HEK293 (cell line): ENCODE measurements at regions not wholly inside any gene's neighbourhood (a gene's known extent, or its start where the extent isn't known, plus 50 kb on each side); places are given as distances from the start of the nearest gene placed in this dataset.

ENCODE experiments used
- CTCF ChIA-PET: fragments of 350-600 bp; formaldehyde crosslinking; extraction: SDS; loops from one replicate; lab custom pipeline; 2021; ENCODE audit warnings: antibody characterized with exemption; lab: Yijun Ruan, JAX
- POLR2A ChIA-PET: fragments of 300-600 bp; formaldehyde crosslinking; extraction: SDS; loops from one replicate; lab custom pipeline; 2020; ENCODE audit warnings: antibody characterized with exemption, inconsistent platforms; lab: Yijun Ruan, JAX
- H3K27ac ChIP-seq: fragments of 200-500 bp; sonication (Bioruptor generic); 2 replicates; pipeline ENCODE4 v1.5.1; 2014; ENCODE audit warnings: low read depth, low read length, control low read depth, inconsistent platforms; ENCODE audit errors: extremely low read depth
- H3K36me3 ChIP-seq, 2 experiments: fragments of 200-500 bp in 1 of 2; sonication (Bioruptor generic) in 1 of 2; 1 replicate in 1 of 2; 2 replicates in 1 of 2; pipeline ENCODE4 v1.5.1; 2014 to 2017; ENCODE audit warnings: inconsistent platforms in 2 of 2, low read length in 2 of 2; ENCODE audit not compliant: control insufficient read depth in 2 of 2, insufficient read depth in 1 of 2
- H3K4me1 ChIP-seq: fragments of 200-500 bp; sonication (Bioruptor generic); 2 replicates; pipeline ENCODE4 v1.5.1; 2014; ENCODE audit warnings: mild to moderate bottlenecking, low read length, inconsistent platforms; ENCODE audit not compliant: control insufficient read depth, insufficient read depth
- H3K4me3 ChIP-seq: 2 replicates; pipeline ENCODE4 v1.5.1; 2011; ENCODE audit warnings: low read depth, mild to moderate bottlenecking, control low read depth, low read length, moderate library complexity
- H3K9me3 ChIP-seq: fragments of 200-500 bp; sonication (Bioruptor generic); 2 replicates; pipeline ENCODE4 v1.5.1; 2014; ENCODE audit warnings: low read depth, low read length, inconsistent platforms; ENCODE audit not compliant: control insufficient read depth, insufficient read depth
- HOXC10 ChIP-seq: sonication (generic); formaldehyde crosslinking; IDR thresholded peaks from 2 replicates; pipeline ENCODE4 v1.8.1; 2023; ENCODE audit warnings: mild to moderate bottlenecking, missing genetic modification reagents
- PRDM10 ChIP-seq: fragments of 450-650 bp; formaldehyde crosslinking; IDR thresholded peaks from 2 replicates; pipeline ENCODE4 v1.5.1; 2016; ENCODE audit warnings: missing biosample characterization, missing genetic modification characterization
- REST ChIP-seq: fragments of 450-650 bp; formaldehyde crosslinking; IDR thresholded peaks from 2 replicates; pipeline ENCODE4 v1.5.1; 2016; ENCODE audit warnings: missing biosample characterization, missing genetic modification characterization
- TCF7L2 ChIP-seq: IDR thresholded peaks from 2 replicates; pipeline ENCODE4 v1.6.1; 2011; ENCODE audit warnings: low read depth, mild to moderate bottlenecking, inconsistent platforms, low read length, moderate library complexity, borderline replicate concordance
- TSHZ1 ChIP-seq: fragments of 450-650 bp; formaldehyde crosslinking; IDR thresholded peaks from 2 replicates; pipeline ENCODE4 v1.5.1; 2016; ENCODE audit warnings: missing biosample characterization, missing genetic modification characterization, borderline replicate concordance
- YY1 ChIP-seq: fragments of 450-650 bp; formaldehyde crosslinking; IDR thresholded peaks from 2 replicates; pipeline ENCODE4 v1.5.1; 2018; ENCODE audit warnings: missing biosample characterization, missing genetic modification characterization
- ZBTB48 ChIP-seq: fragments of 450-650 bp; formaldehyde crosslinking; IDR thresholded peaks from 2 replicates; pipeline ENCODE4 v1.5.1; 2016; ENCODE audit warnings: missing biosample characterization, missing genetic modification characterization
- ZFHX2 ChIP-seq: fragments of 450-650 bp; formaldehyde crosslinking; conservative IDR thresholded peaks from 2 replicates; pipeline ENCODE4 v1.5.1; 2016; ENCODE audit warnings: missing biosample characterization, missing genetic modification characterization
- ZNF140 ChIP-seq: fragments of 450-650 bp; formaldehyde crosslinking; IDR thresholded peaks from 2 replicates; pipeline ENCODE4 v1.5.1; 2016; ENCODE audit warnings: missing biosample characterization, missing genetic modification characterization
- ZNF549 ChIP-seq: fragments of 450-650 bp; IDR thresholded peaks from 2 replicates; pipeline ENCODE4 v1.5.1; 2018; ENCODE audit warnings: missing biosample characterization, missing genetic modification characterization, mild to moderate bottlenecking, inconsistent platforms, moderate library complexity
- ZNF596 ChIP-seq: fragments of 450-650 bp; IDR thresholded peaks from 2 replicates; pipeline ENCODE4 v1.5.0; 2018; ENCODE audit warnings: missing biosample characterization, mild to moderate bottlenecking, missing genetic modification characterization, moderate library complexity
- ZNF621 ChIP-seq: fragments of 450-650 bp; formaldehyde crosslinking; IDR thresholded peaks from 2 replicates; pipeline ENCODE4 v1.5.1; 2017; ENCODE audit warnings: missing biosample characterization, missing genetic modification characterization
- ZNF768 ChIP-seq: fragments of 450-650 bp; formaldehyde crosslinking; IDR thresholded peaks from 2 replicates; pipeline ENCODE4 v1.5.1; 2018; ENCODE audit warnings: missing biosample characterization, mild to moderate bottlenecking, missing genetic modification characterization
- ZSCAN4 ChIP-seq: fragments of 450-650 bp; formaldehyde crosslinking; IDR thresholded peaks from 2 replicates; pipeline ENCODE4 v1.5.1; 2017; ENCODE audit warnings: missing biosample characterization, missing genetic modification characterization
- TF ChIP-seq, protein P1 (sequence below): fragments of 450-650 bp; formaldehyde crosslinking; conservative IDR thresholded peaks from 2 replicates; pipeline ENCODE4 v1.5.1; 2016; ENCODE audit warnings: low read depth, missing biosample characterization, missing genetic modification characterization

DNA sequence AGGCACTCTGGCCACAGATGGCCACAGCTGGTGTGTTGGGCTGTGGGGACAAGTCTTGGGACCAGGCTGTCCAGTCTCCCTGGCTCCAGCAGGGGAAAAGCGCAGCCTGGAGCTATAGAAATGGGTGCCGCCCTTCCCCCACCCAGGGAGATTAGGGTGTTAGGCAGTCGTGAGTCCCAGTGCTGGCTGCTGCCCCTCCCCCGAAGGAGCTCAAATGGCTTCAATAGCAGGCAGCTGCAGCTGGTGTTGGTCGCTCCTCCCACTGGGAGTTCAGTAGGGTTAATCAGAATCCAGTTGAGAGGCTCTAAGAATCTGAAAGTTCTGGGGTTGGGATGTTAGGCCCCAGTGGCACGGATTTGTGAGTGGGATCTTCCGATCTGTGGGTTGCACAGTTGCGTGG, 595.6 kb upstream of the PKN2 start (continued):
- TF ChIP-seq ZNF621 (no peak), ZSCAN4 (tag by site-specific recombination) (no peak), ZNF549 (no peak)

- Histone ChIP-seq H3K4me3 (no peak overlapping the region), H3K4me1 (no peaks in the 10 kb centered on the region), H3K36me3 (no peaks in the 10 kb centered on the region), H3K27ac (no peak overlapping the region), H3K9me3 (no peaks in the 10 kb centered on the region)
- TF ChIP-seq TCF7L2 (peak; percentile 63; the same call in 1 of the 2 replicates), PRDM10 (tag by site-specific recombination) (no peak)
- ChIA-PET CTCF (interaction anchor here (0.7 to 1.2 kb wide), 2 partner anchors 11 to 1058 kb away, joined by 4 to 5 read pairs; no protein-coding TSS in a partner anchor), POLR2A (no interaction called here)
These were observed 594.1 kb upstream of the PKN2 start for GRCh38 chr1:88089961-88090360.

DNA sequence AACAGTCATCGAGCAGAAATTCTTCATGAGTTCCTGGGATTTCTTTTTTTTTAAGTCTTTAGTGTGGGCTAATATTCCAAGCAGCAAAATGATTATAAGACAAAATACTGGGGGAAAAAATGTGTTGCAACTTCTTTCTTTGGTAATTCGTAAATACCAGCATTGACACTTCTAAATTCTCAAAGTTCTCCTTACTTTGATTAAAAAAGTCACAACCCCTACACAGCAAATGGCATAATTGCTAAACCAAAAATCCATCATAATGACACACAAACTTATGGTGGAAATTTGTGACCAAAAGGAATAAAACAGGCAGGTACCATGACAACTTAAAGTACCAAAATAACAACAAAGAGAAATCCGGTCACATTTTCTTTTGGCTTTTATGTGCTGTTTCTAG, 585.2 kb upstream of the PKN2 start:
- ChIA-PET CTCF (no interaction called here), POLR2A (no interaction called here)
- no peaks in the 10 kb centered on the region for H3K36me3 ChIP-seq
- H3K9me3 ChIP-seq = no peaks in the 10 kb centered on the region
- H3K4me1 ChIP-seq = no peaks in the 10 kb centered on the region
- H3K27ac ChIP-seq = no peak overlapping the region
- no peak overlapping the region for H3K4me3 ChIP-seq
- TF ChIP-seq ZNF768 (tag by site-specific recombination) = no peak
- no peak for TF ChIP-seq YY1 (tag by site-specific recombination)
- TF ChIP-seq, protein P1, sequence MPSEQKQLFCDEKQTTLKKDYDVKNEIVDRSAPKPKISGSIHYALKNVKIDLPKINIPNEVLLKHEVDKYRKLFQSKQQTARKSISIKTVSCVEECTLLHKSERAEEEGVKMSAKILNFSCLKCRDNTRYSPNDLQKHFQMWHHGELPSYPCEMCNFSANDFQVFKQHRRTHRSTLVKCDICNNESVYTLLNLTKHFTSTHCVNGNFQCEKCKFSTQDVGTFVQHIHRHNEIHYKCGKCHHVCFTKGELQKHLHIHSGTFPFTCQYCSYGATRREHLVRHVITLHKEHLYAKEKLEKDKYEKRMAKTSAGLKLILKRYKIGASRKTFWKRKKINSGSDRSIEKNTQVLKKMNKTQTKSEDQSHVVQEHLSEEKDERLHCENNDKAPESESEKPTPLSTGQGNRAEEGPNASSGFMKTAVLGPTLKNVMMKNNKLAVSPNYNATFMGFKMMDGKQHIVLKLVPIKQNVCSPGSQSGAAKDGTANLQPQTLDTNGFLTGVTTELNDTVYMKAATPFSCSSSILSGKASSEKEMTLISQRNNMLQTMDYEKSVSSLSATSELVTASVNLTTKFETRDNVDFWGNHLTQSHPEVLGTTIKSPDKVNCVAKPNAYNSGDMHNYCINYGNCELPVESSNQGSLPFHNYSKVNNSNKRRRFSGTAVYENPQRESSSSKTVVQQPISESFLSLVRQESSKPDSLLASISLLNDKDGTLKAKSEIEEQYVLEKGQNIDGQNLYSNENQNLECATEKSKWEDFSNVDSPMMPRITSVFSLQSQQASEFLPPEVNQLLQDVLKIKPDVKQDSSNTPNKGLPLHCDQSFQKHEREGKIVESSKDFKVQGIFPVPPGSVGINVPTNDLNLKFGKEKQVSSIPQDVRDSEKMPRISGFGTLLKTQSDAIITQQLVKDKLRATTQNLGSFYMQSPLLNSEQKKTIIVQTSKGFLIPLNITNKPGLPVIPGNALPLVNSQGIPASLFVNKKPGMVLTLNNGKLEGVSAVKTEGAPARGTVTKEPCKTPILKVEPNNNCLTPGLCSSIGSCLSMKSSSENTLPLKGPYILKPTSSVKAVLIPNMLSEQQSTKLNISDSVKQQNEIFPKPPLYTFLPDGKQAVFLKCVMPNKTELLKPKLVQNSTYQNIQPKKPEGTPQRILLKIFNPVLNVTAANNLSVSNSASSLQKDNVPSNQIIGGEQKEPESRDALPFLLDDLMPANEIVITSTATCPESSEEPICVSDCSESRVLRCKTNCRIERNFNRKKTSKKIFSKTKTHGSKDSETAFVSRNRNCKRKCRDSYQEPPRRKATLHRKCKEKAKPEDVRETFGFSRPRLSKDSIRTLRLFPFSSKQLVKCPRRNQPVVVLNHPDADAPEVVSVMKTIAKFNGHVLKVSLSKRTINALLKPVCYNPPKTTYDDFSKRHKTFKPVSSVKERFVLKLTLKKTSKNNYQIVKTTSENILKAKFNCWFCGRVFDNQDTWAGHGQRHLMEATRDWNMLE (tag by site-specific recombination) = no peak
- TF ChIP-seq ZNF549 = no peak
- no peak for TF ChIP-seq REST (tag by site-specific recombination)
- no peak for TF ChIP-seq ZBTB48
- no peak for TF ChIP-seq ZFHX2 (tag by site-specific recombination)
- TF ChIP-seq ZNF596 (tag by site-specific recombination) = no peak
- TF ChIP-seq TSHZ1 = no peak
- no peak for TF ChIP-seq HOXC10 (CRISPR knock-in tag)
- no peak for TF ChIP-seq ZNF140 (tag by site-specific recombination)
